NCI-H345 (cell line): ENCODE measurements at regions not wholly inside any gene's neighbourhood (a gene's known extent, or its start where the extent isn't known, plus 50 kb on each side); places are given as distances from the start of the nearest gene placed in this dataset.

Source experiments
- DNase-seq: peaks from one replicate; lab custom pipeline; 2025; lab: John Stamatoyannopoulos, UW

DNA sequence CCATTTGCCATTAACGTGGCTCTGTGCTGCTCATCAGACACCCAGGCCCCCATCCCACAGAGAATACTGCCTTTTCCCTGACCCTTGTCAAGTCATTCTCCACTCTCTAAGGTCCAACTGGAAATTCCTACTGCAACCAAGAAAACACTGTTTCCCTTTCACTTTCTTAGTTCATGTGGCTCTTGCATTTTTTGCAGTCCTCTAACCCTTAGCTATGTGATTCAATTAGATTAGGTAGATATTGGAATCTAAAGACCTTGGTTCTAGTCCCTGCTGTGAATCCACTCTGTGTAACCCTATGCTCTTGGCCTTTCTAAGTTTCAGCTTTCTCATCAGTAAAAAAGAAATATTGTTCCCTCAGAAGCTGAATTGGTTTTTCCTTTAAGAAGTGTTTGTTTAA is 649.4 kb downstream of the CCDC171 start:
- DNase-seq = no peak

DNA sequence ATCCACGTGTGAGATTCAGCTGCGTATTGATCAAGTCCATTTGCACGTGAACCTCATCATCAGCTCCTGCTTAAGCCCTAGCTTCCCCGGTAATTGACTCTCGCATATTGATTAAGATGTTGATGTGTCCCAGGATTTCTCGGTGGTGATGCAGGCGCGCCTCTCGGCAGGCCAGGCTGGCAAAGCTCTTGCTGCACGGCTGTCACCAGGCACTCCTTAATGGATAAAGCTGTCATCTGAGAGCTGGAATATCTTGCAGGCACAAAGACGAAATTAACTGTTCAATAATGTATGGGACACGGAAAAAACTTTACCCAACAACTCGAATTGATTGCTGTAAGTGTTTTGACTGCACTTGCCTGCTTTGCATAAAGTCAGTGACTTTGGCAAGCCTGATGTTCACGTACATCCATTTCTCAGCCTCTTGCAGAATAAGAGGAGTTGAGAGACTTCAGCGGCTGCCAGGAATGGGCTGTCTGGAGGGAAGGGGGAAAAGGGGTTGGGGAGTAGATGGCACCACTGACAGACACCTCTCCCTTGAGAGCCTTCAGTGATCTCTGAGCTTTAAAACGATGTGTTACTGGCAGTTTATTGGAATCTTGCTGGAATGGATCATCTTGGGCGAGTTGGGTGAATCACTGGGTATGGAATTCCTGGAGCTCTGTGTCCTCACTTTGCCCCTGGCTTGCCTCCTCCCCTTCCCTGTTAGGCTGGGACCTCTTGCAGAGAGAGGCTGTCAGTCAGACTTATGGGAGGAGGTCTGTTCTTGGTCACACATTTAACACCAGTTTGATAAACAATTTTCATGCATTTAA is 650.3 kb downstream of the CCDC171 start:
- DNase-seq = no peak

DNA sequence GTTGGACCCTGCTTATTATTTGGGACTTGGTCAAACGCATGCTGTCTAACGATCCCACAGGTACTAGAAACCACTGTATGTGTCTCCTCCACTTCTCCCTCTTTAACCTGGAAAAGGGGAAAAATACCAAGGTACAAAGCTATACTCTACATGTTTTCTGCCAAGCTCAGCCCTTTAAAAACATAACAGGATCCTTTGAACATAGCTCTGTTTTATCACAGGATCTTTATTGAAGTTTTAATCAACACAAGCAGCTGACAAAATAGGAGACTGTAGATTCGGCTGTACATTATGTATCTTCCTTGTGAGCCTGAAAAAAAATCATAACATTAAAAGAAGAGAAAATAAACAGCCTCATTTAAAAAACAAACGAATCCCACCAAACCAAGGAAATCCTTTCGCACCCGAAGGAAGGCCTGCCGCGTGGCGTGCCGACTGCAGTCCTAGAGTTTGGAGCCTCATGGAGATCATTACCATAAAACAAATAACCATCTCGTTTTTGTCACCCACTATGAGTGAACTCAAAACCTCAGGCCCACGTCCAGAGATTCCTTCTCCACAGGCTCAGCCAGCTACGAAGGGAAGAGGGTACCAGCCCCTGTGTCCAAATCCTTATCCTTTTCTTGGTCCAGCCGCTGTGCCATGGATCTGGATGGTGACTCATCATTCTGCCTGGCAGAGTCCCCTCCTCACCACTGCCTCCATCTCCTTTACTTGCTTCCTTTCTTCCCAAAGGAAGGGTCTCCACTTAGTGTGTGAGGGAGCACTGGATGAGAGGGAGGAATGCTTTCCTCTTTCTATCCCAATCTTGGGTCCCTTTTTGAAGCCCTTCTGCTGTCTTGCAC is 651.1 kb downstream of the CCDC171 start:
- DNase-seq = no peak

DNA sequence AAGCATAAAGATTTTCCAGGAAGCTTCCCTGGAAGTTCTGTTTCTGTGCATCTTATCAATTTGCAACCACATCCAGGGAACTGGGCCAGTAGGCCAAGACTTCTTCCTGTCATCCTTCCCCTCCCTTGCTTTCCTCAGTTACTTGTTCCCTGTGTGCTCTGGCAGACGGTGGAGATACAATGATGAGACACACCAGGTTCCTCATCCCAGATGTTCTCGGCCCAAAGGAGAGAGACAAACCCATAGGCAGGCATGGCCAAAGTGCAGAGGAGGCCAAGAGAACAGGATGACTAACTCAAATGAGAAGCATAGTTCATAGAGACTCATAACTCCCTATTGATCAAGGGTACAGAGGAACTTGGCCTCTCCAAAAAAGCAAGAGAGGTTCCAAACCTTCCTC is 652.6 kb downstream of the CCDC171 start:
- DNase-seq = no peak

DNA sequence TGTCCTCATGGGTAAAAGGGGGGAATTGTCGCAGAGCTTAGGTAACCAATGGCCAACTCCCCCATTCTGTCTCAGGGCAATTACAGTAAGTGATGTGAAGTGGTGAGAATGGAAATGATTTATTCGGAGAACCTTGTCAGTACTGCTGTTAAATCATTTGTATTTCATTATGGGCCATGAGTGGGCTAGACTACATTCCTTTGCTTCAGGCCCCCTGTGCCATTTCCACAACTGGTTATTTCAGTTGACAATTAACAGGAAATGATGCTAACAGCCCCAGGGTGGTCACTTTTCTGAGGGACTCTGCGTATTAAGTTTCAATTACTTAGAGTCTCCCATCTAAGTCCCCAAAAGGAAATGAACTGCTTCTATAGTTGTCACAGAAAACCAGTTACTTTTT is 653.7 kb downstream of the CCDC171 start:
- DNase-seq = no peak

DNA sequence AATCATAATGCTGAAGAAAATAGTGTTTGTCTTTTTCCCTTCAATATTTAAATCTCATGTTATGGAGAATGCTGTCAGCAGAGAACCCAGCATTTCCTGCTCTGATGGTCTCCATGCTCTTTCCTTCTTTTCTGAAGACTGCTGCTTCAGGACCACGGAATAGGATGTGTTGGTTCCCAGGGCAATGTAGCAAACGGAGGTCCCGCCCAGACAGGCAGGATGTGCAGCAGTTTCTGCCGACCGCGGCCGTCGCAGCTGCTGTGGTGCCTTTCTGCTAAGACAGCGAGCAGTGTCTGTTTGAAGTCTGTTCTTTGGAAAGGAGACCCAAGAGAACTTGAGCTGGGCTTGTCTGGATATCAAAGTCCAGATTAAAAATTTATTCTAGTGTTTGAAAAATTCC is 654.3 kb downstream of the CCDC171 start:
- no peak for DNase-seq

DNA sequence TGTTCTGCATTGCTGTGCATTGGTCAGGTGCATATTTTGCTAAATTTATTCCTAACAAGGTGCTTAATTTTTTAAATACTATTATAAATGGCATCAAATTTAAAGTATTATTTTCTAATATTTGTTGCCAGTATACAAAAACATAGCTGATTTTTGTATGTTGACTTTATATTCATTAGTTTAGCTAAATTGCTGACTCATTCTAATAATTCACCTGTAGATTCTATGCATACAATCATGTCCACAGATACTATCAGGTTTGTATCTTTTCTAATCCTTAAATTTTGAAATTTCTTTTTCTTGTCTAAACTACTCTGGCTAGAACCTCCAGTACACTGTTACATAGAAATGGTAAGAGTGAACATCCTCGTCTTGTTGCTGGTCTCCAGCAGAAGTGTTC is 657.6 kb downstream of the CCDC171 start:
- no peak for DNase-seq

DNA sequence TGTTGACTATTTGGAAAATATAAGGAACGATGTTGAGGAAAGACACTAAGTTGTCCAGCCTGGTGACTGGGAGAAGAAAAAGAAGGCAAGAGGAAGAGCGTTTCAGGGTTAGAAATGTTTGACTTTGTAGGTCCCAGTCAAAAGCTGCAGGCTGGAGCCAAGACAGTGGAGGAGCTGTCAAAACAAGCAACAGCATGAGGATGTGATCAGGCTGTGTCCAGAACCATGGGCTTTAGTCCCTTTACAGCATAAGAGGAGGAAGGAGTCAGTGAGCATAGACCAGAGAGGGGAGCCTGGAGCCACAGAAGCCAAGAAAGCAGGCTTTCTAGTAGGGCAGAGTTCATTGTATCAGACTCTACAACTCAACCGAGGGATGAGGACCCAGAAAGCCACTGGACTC is 658.5 kb downstream of the BNC2 start:
- no peak for DNase-seq

DNA sequence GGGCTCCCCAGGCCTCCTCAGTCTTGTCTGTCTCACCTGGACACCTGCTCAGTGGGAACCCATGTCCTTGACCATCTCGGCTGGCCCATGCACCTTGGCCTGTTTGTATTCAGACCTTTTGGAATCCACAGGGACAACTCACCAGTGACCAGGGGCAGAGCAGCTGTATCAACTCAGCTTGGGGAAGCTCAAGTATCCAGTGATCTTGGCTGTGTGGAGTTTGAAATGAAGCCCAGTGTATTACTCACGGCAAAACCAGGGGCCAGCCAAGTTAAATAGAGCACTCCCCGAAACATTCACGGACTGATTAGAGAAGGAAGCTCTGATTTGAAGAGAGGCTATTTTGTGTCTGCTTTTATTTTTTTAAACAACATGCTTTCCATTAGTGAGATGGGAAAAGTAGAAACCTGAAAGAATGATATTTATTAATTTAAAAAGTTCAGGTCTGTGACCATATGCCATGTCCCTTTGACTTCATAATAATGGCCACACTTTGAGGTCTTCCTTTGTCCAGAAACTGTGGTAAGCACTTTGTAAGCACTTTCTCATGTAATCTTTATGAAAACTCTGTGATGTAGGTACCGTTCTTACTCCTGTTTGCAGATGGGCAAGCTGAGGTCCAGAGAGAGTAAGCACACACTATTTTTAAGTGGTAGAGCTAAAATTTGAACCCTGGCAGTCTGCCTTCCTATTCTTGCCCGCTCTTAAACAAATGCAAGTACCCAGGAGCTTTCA is 656.5 kb downstream of the BNC2 start:
- DNase-seq = no peak

DNA sequence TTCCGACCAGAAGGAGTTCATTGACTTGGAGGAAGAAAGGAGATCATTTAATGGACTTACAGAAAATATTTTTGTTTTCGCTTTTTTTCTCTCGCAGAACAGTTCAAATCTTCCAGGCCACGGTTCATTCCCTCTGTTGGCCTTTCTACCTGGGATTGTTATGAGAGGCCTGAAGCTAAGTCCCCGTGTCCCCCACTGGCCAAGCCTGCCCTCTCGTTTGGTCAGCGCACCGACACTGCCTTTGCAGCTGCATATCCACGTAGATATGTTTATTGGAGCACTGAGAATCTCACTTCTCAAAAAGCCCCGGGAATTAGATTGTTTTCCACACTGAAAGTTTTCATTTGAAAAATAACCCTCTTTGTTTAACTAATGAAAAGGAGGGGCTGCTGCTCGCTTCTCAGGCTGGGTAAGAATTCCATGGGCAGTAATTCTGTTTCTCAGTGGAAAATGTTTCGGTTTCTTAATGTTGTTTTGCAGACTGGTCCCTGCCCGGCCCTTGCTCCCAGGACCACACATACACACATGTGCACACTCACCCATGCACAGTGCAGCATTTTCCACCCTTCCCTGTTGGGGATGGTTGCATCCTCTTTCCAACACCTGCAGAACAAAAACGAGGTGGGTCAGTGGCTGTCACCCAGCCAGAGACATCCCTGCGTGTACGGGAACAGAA is 655.7 kb downstream of the BNC2 start:
- DNase-seq = no peak

DNA sequence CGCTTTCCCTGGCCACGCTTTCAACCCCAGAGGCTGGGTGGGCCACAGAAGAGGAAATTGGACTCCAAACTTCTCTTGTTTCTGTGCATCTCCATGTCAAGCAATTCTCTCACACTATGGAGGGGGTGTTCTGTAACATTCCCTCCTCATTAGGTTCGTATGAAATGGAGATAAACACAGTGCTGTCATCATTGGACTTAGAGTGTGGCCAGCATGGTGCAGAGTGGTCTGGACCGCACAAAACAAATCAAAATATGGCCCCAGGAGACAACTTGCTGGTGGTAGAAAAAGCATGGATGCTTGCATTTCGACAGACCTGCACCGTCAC is 655.2 kb downstream of the BNC2 start:
- no peak for DNase-seq

DNA sequence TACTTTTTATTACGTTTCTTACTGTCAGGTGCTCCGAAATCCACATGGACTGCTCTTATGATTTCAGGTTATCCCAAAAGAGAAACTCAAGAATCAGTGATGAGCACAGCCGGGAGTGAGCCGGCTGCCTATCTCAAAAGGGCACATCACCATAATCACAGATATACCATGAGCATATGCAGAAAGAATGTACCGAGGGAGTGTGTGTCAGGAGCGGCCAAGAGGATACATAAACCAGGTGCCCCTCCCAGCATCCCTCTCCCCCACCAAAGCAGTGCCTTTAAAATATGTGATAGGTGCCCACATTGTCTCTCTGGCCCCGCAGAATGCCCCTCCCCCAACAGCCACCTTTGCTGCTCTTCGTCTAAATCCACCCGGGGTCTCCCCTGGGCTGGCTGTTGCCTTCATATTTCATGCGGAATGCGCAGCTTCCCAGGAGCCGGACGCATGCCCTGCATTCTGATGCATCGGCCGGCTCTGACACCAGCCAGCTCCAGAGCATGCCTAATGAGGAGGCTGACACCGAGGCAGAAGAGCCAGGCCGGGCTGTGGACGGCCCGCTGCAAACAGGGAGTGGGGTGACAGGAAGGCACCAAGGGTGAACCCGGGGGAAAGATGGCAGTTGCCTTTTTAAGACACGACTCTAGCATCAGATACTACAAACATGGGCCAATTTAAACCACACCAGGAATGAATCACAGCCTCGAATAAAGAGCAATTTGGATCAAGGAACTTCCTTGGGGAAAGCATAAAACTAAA is 652.3 kb downstream of the BNC2 start:
- DNase-seq = no peak

DNA sequence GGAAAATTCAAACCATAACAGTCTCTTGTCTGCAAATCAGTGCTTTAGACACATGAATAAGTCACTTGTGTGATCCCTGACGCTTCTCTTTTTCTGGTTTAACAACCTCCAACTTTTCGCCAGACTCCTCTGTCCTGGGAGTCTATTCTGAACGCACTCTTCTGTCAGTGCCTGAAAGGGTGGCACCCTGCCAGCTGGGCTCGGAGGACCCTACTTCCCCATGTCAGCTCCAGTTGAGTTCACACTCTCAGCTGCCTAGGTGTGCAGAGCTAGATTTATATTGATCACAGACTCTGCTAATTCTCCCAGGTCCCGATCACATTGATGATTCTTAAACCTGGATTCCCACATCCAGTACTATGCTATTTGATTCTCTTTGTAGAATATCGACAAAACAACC is 649.1 kb downstream of the BNC2 start:
- DNase-seq = peak; percentile 19

DNA sequence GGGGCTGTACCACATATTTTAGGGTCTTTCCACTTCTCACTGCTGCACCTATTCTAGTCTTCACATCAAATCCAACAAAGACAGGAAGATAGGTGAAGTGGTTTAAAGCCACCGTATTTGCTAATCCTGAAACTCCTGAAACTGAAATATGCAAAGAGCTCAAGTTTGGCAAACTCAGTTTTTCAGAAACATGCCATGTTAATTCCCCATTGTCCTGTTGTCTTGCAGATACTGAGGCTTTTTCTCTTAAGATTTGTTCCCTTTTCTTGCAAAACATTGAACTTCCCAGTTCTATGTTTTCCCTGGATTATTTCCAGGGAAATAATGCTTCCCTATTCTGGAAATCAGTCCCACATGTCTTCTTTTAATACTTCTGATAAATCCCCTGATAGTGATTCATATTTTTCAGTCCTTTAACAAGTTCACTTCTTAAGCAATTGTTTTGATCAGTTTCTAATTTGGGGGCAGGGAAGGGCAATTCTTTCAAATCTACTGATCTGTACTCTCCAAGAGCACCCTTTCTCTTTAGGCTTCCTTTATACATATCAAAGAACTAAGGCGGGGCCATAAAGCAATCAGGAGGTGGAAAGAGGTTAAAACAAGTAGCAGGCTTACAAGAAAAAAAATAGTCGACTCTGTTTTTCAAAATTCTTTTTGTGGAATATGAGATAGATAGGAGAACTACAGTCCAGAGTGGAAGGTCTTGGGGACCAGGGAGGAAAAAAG is 648.5 kb downstream of the BNC2 start:
- DNase-seq = no peak

DNA sequence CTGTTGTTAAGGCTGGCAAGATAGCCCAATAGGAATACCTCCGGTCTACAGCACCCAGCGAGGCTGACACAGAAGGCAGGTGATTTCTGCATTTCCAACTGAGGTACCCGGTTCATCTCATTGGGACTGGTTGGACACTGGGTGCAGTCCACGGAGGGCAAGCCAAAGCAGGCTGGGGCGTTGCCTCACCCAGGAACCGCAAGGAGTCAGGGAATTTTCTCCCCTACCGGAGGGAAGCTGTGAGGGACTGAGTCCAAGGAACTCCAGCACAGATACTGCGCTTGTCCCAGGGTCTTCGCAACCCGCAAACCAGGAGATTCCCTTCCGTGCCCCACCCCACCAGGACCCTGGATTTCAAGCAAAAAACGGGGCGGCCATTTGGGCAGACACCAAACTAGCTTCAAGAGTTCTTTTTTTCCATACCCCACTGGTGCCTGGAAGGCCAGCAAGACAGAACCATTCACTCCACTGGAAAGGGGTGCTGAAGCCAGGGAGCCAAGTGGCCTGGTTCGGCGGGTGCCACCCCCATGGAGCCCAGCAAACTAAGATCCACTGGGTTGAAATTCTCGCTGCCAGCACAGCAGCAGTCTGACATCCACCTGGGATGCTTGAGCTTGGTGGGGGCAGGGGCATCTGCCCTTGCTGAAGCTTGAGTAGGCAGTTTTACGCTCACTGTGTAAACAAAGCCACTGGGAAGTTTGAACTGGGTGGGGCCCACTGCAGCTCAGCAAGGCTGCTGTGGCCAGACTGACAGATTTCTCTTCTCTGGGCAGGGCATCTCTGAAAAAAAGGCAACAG is 647.2 kb downstream of the BNC2 start:
- peak; percentile 27 for DNase-seq

DNA sequence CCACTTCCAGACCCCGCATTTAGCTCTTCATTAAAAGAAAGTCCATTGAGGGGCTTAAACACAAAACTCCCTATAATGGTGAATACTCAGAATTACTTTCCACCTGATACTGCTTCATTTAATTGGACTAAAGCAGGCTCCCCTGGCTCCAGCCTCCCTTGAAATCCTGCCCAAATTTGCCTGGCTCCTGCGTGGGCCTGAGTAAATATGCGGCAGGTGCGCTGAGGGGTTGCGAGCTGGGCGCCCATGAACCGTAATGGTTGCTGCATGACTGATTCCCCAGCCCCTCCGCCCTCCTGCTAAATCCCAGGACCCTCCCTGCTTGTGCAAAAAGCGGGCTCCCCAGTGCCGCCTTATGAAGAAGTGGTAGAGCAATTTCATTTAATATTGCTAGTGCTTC is 639.7 kb downstream of the BNC2 start:
- no peak for DNase-seq

DNA sequence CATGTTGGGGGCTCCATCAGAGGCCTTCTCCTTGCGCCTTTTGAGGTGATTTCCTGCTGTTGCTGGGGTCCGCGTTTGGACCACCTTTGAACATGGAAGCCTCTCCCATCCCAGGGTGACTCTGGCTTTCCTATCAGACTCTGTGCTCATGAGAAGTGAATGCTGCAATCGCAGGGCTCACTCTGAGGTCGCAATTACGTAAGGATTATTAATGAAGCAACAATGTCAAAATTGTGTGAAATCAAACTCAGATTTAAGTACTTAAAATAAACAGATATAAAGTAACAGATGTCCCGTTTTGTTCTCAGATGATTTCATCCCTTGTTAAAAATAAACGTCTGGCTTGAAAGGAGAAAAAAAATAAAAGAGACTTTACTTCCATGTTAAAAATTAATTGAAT is 634.2 kb downstream of the BNC2 start:
- DNase-seq = no peak

DNA sequence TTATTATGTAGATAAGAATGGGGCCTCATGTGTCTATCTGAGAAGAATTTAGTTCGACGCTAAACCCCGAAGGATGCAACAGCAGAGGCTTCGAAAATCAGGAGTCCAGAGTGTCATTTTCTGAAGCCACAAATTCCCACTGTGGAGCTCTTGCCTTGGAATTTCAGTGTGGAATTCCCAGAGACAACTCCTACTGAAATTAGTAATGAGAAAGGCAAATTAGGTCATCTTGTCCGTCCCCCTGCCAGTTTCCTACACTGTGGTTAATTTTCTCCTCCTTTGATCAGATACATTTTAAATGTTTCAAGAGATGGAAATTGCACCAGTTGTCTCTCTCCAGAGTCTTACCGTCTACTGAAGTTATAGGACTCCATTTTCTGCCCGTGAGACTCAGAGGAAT is 633.6 kb downstream of the BNC2 start:
- no peak for DNase-seq

DNA sequence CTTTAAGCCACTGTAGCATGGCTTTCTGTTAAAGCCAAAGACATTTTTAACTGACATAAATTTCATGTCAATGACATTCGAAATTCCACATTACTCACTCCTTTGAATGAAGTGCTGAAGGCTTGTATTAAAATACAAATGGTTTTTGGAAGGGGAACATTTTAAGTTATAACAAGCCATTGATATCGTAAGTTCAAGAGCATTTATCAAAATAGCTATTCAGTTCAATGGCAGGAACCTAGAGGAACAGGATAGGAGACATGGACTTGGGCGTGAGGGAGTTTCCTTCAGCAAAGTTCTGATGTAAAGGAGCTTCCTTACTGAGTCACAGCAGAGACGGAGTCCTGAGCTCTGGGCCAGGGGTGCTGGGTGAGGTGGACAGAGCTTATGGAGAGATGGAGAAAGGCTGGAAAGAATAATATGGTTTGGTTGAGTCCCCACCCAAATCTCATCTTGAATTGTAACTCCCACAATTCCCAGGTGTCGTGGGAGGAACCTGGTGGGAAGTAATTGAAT is 631.8 kb downstream of the BNC2 start:
- no peak for DNase-seq

DNA sequence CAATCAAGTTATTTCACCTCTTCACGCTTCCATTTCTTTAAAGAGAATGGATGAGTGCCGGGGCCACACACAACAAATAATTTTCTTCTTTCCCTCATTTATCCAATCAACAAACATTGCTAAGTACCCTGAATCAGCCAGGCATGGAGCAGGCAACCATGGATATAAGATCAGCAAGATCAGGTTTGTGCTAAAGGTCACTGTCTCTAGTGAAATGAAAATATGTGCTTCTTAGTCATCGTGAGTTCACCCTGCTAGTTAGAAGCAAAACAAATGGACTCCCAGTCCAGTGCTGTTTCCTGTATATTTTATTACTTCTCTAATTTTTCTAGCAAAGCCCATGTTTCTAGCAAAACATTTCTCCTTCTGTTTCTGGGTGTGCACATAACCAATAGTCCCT is 629.2 kb downstream of the BNC2 start:
- DNase-seq = no peak
